Hematopoietic multipotent progenitor cell (in vitro differentiated cells): ENCODE measurements at regions not wholly inside any gene's neighbourhood (a gene's known extent, or its start where the extent isn't known, plus 50 kb on each side); places are given as distances from the start of the nearest gene placed in this dataset.

ENCODE experiments used
- DNase-seq, 3 donors: peaks; one replicate each; pipeline ENCODE4 v3.0.0-alpha.2; 2011 to 2015; ENCODE audit warnings: low read depth in 2 of 3, low spot score in 2 of 3

DNA sequence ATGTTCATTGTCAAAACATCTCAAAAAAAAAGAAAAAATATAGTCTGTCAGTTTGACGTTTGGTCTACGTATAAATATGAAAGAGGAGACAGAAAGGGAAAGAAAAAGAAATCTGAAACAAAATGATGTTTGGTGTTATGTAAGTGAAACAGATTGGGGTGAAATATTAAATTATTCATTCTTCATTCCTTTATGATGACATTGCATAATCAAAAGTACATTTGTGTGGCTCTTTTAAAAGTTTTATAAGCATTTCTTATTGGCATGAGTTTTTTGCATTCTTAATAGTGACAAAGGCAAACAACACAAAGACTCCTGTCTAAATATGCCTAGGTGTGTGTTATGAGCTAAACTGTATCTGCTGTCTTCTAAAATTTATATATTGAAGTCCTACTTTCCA is 232.6 kb downstream of the EFNB2 start:
- no peak for DNase-seq

DNA sequence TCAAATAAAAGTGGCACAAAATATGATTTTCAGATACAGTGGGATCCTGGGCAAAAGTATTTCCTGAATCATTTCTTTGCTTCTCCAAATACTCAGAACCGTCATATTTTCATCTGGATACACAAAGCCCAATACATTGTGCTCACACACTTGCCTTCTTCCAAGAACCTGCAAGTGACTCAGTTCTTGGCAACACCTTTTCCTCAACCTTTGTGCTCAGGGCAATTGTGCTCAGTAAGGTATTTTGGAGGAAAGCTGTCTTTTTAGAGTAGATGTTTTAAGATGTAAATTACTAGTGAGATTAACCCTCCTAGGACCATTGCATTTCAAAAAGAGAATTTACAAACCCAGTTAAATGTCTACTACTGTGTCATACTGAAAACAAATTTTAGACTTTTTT is 233.5 kb downstream of the EFNB2 start:
- no peak for DNase-seq

DNA sequence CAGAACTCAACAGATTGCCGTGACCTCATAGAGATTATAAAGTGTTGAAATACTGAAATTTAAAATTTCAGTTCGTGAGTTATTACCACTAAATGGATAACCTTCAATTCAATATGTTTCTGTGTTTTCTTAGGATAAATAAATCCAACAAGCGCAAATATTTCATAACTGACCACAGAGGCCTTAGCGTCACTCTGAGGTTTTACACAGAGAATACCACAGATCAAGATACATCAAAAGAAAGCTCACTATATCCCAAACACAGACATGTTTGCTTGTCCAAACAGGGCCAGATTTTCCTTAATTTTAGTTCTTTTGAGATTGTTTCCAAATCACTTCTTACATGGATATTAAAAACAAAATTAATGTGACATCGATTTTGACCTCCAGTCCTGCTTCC is 235.8 kb downstream of the EFNB2 start:
- DNase-seq = no peak

- DNase-seq = no peak
Observed at GRCh38 chr13:106297283-106297682, 238.2 kb downstream of the EFNB2 start.

DNA sequence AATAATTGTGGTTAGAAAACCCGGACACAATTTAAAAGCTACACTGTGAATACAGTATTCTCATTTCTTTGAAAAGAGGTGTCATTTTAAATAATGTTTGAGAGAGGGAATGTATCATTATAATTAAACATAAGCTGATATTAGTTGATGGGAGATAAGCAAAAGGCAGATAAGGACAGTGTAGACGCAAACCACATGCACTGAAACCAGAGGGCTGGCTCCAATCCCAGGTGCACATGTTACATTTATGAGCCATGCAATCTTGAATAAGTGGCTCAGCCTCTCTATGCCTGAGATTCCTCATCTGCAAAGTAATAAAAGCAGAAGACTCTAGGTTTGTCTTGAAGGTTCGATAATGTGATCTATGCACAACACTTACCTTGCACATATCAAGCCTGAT is 238.7 kb downstream of the EFNB2 start:
- DNase-seq = no peak

GRCh38 chr13:106295971-106296370 is 239.5 kb downstream of the EFNB2 start:
- no peak for DNase-seq

DNA sequence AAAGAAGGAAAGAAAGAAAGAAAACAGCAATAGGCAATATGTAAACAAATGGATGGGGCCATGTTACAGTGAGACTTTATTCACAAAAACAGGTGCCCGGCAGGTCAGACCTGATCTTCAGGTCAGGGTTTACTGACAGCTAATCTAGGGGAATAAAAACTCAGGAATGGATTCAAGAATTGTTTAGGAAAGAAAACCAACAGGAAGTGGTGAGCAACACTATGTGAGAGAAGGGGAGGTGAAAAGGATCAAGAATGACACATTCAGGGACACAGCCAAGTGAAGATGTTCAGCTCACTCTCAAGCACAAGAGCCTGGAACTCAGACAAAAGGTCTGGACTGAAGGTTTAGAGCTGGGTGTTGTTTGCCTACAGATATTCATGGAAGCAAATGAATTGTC is 244.5 kb downstream of the EFNB2 start:
- DNase-seq = no peak

DNA sequence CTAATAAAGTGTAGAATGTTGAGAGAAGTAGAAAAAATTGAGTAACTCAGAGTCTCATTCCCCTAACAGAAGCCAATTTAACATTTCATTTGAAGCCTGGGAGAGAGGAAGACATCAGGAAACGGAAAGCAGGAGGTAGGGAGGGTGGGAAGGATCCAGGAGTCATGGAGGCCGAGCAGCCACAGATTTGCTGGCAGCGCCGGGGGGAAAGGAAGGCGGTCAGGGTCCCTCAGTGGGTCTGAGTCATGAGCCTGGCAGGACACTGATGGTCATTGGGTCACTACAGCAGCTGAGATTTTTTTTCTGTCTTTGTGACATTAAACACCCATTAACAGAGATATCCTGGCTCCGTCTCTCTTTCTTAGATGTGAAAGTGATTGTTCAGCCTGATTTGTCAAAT is 248.1 kb downstream of the EFNB2 start:
- DNase-seq = no peak

- DNase-seq = no peak
Observed at GRCh38 chr13:106286811-106287210, 248.7 kb downstream of the EFNB2 start.

DNA sequence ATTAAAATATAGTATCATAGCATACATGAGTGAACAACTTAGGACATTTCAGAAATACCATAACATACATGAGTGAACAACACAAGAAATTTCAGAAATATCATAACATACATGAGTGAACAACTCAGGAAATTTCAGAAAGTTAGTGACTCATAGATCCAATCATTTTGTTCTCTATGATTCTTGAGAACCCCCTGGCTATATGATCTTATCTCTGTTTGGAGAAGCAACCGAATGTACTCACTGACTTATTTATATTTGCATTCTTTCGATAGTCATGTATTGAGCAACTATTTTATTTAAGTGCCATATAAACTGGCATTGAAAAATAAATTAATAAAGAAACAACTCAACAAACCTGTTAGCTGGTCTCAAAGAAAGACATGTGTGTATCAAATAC is 251.1 kb downstream of the EFNB2 start:
- DNase-seq = no peak

DNA sequence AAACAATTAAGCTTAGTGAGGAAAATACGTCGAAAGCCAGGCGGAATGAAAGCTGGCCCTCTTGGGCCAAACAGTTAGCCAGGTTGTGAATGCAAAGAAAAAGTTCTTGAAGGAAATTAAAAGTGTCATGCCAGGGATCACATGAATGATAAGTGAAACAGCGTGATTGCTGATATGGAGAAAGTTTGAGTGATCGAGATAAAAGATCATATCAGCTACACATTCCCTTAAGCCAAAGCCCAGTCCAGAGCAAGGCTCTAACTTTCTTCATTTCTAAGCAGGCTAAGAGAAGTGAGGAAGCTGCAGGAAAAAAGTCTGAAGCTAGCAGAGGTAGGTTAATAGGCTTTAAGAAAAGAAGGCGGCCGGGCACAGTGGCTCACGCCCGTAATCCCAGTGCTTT is 254.0 kb downstream of the EFNB2 start:
- DNase-seq = no peak

DNA sequence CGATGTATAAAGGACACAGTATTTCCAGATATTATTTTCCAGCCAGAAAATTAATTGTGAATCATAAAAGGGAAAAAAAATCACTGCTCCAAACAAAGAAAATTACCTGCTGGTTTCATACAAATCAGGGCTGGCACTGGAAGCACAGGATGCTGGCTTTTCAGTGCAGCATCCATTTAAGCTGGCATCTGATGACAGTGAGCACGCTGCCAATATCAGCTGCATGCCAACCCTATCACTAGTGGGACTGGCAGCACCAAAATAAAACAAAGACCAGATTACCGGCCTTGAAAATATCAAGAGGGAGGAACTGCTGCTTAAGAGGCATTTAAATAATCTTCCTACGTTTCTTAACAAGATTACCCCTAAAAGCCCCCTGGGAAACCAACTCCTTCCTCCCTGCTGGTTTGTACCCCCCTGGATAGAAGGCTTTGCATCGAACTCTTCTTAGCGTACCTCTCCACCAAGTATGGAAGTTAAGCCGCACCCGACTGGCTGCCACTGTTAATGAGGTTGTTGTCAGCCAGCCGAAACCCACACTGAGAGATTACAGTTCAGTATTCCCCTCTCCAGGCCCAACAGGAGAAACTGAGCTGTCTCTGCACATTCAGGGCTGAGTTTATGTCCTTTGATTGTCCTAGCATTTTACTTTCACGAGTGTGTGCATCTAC is 257.8 kb downstream of the EFNB2 start:
- DNase-seq = no peak

DNA sequence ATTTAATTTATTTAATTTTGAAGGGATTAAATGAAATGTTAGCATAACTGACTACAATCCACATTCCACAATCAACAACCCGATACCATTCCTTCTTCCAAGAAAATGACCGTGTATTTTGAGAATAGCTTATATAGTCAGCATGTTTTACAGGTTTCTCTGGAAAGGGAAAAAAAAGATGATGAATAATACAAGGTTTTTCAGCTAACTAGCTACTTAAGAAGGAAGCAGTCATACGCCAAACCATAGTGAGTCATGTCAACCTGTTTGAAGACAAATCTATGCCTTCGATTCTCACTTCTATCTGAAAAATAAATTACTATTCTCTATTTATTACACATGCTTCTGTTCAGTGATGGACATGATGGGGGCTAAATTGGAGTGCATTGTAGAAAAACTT is 258.6 kb downstream of the EFNB2 start:
- DNase-seq = no peak

DNA sequence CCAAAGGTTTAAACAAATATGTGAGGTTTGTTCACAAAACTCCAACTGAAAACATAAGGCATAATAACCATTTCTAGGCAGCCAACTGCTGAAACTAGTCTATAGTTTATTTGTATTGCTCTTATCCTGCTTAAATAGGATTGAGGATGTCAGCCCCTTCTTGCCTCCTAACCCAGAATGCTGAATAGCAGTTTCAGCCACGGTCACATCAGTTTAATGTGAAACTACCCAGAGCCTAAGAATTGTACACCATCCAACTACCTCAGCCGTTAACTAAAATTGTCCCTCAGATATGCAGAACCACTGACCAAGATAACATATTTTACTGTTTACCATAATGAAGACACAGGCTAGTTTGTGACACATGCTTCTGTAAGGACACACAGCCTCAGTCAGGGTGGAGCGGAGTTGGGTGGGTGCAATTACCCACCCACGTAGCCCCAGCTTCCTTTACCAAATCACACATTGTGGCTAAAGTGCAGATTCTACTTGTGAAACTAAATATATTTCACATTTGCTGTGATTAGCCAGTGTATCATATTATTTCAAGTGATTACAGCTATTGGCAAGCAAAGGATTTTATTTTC is 259.9 kb downstream of the EFNB2 start:
- DNase-seq = no peak

GRCh38 chr13:106274551-106275203 is 260.8 kb downstream of the EFNB2 start:
- no peak for DNase-seq

GRCh38 chr13:106263801-106264200 is 271.7 kb downstream of the EFNB2 start:
- no peak for DNase-seq

DNA sequence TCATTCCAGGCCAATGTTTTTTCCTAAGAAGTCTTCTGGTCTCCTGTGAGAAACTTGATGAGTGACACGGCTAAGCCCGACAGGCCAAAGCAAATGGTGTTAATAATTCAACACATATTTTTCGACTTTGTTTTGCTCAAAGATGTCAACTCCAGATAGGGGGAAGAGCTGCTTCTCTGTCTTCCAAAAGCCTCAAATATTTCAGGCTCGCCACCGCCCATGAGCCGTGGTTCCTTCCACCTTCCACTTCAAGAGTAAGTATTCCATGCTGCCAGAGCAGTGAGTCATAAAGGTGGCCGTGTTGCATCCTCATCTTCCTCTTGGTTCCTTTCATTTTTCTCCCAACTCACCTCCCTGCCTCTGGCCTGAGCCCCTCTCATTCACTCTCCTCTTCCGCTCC is 272.6 kb downstream of the EFNB2 start:
- DNase-seq = no peak

DNA sequence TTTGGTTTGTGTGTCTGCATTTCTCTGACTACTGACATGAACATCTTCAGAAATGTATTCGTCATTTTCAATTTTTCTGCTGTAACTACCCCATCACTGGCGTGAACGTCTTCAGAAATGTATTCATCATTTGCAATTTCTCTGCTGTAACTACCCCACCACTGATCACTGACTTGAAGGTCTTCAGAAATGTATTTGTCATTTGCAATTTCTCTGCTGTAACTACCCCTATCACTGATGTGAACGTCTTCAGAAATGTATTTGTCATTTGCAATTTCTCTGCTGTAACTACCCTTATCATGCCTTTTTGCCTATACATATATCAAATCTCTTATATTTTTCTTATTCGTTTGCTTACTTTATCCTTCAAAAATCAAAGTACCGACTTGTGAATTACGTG is 274.0 kb downstream of the EFNB2 start:
- DNase-seq = no peak

DNA sequence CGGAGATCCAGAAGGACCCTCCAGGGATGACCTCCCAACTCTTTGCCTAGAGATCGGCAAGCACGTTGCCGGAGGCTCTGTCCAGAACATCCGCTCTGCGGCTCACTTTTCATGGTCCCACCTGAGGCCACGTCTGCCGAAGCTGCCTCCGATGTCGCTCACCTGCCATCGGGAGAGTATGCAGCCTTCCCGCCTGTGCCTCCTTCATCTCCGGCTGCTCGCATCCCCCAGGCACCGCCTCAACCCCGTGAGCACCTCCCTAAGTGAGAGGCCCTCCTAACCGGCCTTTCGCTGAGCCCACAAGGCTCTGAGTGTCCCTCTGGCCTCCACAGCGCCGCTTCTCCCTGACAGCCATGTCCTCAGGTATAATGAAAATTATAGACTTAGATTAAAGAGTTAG is 275.1 kb downstream of the EFNB2 start:
- no peak for DNase-seq

DNA sequence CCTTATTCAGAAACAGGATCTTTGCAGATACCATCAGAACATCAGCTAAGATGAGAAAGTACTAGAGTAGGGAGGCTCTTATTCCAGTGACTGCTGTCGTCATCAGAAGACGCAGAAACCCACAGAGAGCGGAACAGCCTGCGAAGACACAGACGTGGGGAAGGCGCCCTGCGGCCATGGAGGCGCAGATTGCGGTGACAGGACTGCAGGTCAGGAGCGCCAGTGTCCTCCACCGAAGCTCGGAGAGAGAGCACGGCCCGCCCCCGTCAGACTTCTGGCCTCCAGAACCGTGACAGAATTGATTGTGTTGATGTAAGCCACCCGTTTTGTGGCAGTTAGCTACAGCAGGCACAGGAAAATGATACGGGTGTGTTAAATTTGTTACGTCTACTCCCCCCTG is 275.5 kb downstream of the EFNB2 start:
- no peak for DNase-seq

DNA sequence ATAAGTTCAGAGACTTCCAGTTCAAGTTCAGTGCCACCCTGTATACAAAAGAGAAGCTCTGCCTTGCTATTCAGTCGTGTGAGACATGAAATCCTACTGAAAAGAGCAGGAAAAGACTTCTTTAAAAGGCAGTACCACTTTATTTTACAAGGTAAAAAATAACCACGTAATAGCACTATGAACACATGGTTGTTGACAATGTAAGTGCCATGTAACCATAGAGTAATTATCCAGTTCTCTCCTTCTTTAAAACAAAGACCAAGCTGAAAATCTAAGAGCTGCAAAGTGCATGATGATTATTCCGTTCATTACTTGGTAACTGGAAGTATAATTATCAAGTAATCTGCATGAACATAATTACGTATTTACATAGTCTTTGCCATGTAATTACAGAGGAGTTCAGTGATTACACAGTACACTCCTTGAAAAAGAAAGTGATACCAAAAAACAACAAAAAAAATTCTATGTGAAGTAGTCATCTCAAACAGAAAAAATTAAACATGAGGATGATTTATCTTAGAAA is 288.7 kb downstream of the EFNB2 start:
- DNase-seq = no peak

DNA sequence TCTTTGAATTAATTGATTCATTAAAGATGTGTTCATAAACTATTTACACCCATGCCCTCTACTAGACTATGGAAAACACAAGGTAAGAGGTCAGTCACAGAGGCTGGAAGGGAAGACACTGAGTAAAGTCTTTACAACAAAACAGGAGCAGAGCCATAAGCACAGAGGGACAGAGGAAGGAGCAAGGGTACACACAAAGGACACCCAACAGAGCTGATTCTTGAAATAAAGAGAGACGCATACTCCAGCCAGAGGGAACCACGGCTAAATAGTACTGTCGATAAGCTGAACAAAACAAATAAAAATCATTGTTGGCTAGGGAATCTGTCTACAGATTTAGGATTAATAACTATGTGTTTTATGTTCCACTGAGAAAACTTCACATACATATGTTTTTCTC is 289.2 kb downstream of the EFNB2 start:
- DNase-seq = no peak
